ENCODE measurements at regions not wholly inside any gene's neighbourhood (a gene's known extent, or its start where the extent isn't known, plus 50 kb on each side); places are given as distances from the start of the nearest gene placed in this dataset.

DNA sequence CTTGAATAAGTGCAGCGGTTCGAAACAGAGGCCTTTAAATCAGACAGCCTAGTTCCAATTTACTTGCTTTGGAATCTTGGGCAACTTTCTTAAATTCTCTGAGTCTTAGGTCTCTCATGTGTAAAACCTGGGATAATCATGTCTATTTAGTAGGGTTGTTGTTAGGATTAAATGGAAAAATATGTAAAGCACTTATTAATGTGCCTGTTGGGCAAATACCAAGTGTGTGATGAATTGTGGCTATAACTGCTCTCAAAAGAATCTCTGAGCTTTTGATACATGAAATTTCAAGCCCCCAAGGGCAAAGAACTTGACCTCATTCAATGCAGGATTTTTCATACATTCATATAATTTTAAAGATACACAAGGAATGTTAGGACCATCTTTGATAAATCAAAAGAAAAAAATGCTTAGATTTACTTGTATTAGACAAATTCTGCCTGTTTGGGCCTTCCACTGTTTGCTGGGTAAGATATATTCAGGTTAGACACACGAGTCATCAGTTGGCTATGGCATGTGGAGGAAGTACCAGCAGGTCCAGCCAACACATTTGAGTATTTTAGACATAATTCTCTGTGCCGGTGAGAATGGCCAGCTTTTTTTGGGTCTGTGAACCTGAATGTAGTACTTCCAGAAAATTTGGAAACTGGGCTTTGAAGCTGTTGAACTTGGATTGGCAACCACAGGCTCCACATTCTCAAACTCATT lies 241.4 kb upstream of the CNKSR2 start:
- TF ChIP-seq, protein P1, sequence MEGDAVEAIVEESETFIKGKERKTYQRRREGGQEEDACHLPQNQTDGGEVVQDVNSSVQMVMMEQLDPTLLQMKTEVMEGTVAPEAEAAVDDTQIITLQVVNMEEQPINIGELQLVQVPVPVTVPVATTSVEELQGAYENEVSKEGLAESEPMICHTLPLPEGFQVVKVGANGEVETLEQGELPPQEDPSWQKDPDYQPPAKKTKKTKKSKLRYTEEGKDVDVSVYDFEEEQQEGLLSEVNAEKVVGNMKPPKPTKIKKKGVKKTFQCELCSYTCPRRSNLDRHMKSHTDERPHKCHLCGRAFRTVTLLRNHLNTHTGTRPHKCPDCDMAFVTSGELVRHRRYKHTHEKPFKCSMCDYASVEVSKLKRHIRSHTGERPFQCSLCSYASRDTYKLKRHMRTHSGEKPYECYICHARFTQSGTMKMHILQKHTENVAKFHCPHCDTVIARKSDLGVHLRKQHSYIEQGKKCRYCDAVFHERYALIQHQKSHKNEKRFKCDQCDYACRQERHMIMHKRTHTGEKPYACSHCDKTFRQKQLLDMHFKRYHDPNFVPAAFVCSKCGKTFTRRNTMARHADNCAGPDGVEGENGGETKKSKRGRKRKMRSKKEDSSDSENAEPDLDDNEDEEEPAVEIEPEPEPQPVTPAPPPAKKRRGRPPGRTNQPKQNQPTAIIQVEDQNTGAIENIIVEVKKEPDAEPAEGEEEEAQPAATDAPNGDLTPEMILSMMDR (conservative IDR thresholded peaks at IDR 0.05; ENCODE audit: low read depth, low read length): no peak
- no peak for TF ChIP-seq POLR2A (IDR thresholded peaks at IDR 0.05; ENCODE audit: low read depth, low read length)
- TF ChIP-seq MAZ (IDR thresholded peaks at IDR 0.05; ENCODE audit: borderline replicate concordance, low read depth, low read length): no peak
- no peak for TF ChIP-seq CEBPB (IDR thresholded peaks at IDR 0.05; ENCODE audit: low read depth, low read length)
- no peak for TF ChIP-seq RCOR1 (IDR thresholded peaks at IDR 0.05; ENCODE audit: insufficient replicate concordance, low read length)
- no peak for TF ChIP-seq ELK1 (IDR thresholded peaks at IDR 0.05; ENCODE audit: borderline replicate concordance, low read depth, low read length)
- no peak for TF ChIP-seq FOS (IDR thresholded peaks at IDR 0.05; ENCODE audit: low read depth, low read length)
- no peak for TF ChIP-seq USF2 (IDR thresholded peaks at IDR 0.05; ENCODE audit: low read depth, low read length)
- TF ChIP-seq BHLHE40 (IDR thresholded peaks at IDR 0.05; ENCODE audit: low read depth, low read length): no peak
- TF ChIP-seq MAFK (IDR thresholded peaks at IDR 0.05; ENCODE audit: low read depth, low read length): no peak

Data from IMR-90 (cell line).